Common myeloid progenitor, CD34-positive (primary cell): ENCODE measurements at regions not wholly inside any gene's neighbourhood (a gene's known extent, or its start where the extent isn't known, plus 50 kb on each side); places are given as distances from the start of the nearest gene placed in this dataset.

Experiments
- CTCF ChIA-PET: fragments of 350-600 bp; sonication (Branson Sonifier 250); formaldehyde crosslinking; loops from one replicate; lab custom pipeline; 2021; ENCODE audit warnings: antibody characterized with exemption; lab: Charles Lee
- POLR2A ChIA-PET: fragments of 350-600 bp; sonication (Branson Sonifier 250); formaldehyde crosslinking; loops from one replicate; lab custom pipeline; 2021; ENCODE audit warnings: antibody characterized with exemption; lab: Charles Lee
- DNase-seq, 3 donors: peaks; one replicate each; pipeline versions ENCODE4 v3.0.0 to v3.0.0-alpha.2; 2013
- H3K27ac ChIP-seq, 2 experiments: 1 replicate in 1 of 2; 2 replicates in 1 of 2; pipeline ENCODE4 v1.7.0; 2013; ENCODE audit warnings: inconsistent platforms in 2 of 2, low read length in 2 of 2, mild to moderate bottlenecking in 2 of 2, low read depth in 1 of 2, moderate library complexity in 1 of 2; ENCODE audit not compliant: severe bottlenecking in 2 of 2, insufficient read depth in 1 of 2, poor library complexity in 1 of 2
- H3K27me3 ChIP-seq, 5 experiments: replicated peaks in 2 of 5; 1 replicate in 3 of 5; 2 replicates in 2 of 5; pipeline versions ENCODE4 v1.6.1 to v1.7.0; 2013; ENCODE audit warnings: low read length in 4 of 5, mild to moderate bottlenecking in 2 of 5, moderate library complexity in 2 of 5, inconsistent platforms in 1 of 5; ENCODE audit not compliant: insufficient read depth in 5 of 5, control insufficient read depth in 4 of 5
- H3K36me3 ChIP-seq, 4 experiments: 1 replicate in 2 of 4; 2 replicates in 2 of 4; pipeline versions ENCODE4 v1.6.1 to v1.7.0; 2013; ENCODE audit warnings: low read length in 3 of 4, control low read depth in 1 of 4, mild to moderate bottlenecking in 1 of 4; ENCODE audit not compliant: control insufficient read depth in 4 of 4, insufficient read depth in 4 of 4
- H3K4me1 ChIP-seq, 4 experiments: 1 replicate in 3 of 4; 2 replicates in 1 of 4; pipeline versions ENCODE4 v1.6.1 to v1.7.1; 2013; ENCODE audit warnings: low read length in 3 of 4, mild to moderate bottlenecking in 3 of 4, control low read depth in 1 of 4, inconsistent platforms in 1 of 4, moderate library complexity in 1 of 4; ENCODE audit not compliant: control insufficient read depth in 4 of 4, insufficient read depth in 4 of 4; ENCODE audit errors: control extremely low read depth in 1 of 4
- H3K4me3 ChIP-seq, 7 experiments: 1 replicate in 4 of 7; 2 replicates in 3 of 7; pipeline versions ENCODE4 v1.5.1 to v1.7.0; 2013; ENCODE audit warnings: mild to moderate bottlenecking in 7 of 7, low read length in 6 of 7, moderate library complexity in 6 of 7, inconsistent platforms in 2 of 7, low read depth in 2 of 7, control low read depth in 1 of 7; ENCODE audit not compliant: insufficient read depth in 4 of 7, control insufficient read depth in 1 of 7; ENCODE audit errors: extremely low read depth in 1 of 7
- H3K9me3 ChIP-seq, 5 experiments: 1 replicate in 4 of 5; 2 replicates in 1 of 5; pipeline versions ENCODE4 v1.6.1 to v1.7.1; 2013; ENCODE audit warnings: low read length in 4 of 5, mild to moderate bottlenecking in 2 of 5, inconsistent platforms in 1 of 5, low read depth in 1 of 5, moderate library complexity in 1 of 5; ENCODE audit not compliant: control insufficient read depth in 4 of 5, insufficient read depth in 2 of 5; ENCODE audit errors: control extremely low read depth in 1 of 5
- WGBS: methylation state at CpG from one replicate; pipeline ENCODE4 v1.1.5; 2013; ENCODE audit not compliant: insufficient coverage; 5-methylcytosine and 5-hydroxymethylcytosine counted together

- ChIA-PET CTCF (interaction anchor here (0.6 kb wide), 1 partner anchor 9 kb away, joined by 3 read pairs; no protein-coding TSS in a partner anchor), POLR2A (no interaction called here)
- no peak overlapping the region for H3K27ac ChIP-seq
- H3K9me3 ChIP-seq = peaks cover 0 to 1% (median 0%) of the 10 kb centered on the region in 5 experiments
- peak in 1 of 3 donors; percentile 8 for DNase-seq
- no peak overlapping the region for H3K4me3 ChIP-seq
- H3K36me3 ChIP-seq = no peaks in the 10 kb centered on the region
- peaks cover 0 to 2% (median 0%) of the 10 kb centered on the region in 5 experiments for H3K27me3 ChIP-seq
- H3K4me1 ChIP-seq = peaks cover 0 to 3% (median 0%) of the 10 kb centered on the region in 4 experiments
These were observed 68.5 kb upstream of the PLXNA2 start for GRCh38 chr1:208312706-208313105.

DNA sequence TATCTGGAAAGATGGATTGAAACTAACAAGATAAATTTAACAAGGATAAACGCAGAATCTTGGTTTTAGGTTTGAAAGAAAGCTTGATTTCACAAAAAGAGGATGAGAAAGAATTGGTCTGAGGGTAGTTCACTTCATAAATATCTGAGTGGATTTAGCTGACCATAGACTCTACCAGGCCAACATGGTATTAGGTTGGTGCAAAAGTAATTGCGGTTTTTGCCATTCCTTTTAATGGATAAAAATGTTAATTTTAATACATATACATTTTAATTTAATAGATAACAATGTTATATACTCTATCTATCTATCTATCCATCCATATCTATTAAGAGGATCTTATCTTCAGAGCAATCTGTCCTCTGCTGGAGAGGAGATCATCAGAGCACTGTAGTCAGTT lies 70.2 kb upstream of the PLXNA2 start:
- ChIA-PET POLR2A (no interaction called here), CTCF (no interaction called here)
- peaks cover 0 to 2% (median 0%) of the 10 kb centered on the region in 5 experiments for H3K27me3 ChIP-seq
- H3K9me3 ChIP-seq = peaks cover 0 to 1% (median 0%) of the 10 kb centered on the region in 5 experiments
- peaks cover 0 to 3% (median 0%) of the 10 kb centered on the region in 4 experiments for H3K4me1 ChIP-seq
- 100% methylated on average over 1 of the region's 2 CpGs for whole genome bisulfite sequencing
- H3K27ac ChIP-seq = no peak overlapping the region
- H3K4me3 ChIP-seq = no peak overlapping the region
- H3K36me3 ChIP-seq = no peaks in the 10 kb centered on the region
- DNase-seq = no peak

DNA sequence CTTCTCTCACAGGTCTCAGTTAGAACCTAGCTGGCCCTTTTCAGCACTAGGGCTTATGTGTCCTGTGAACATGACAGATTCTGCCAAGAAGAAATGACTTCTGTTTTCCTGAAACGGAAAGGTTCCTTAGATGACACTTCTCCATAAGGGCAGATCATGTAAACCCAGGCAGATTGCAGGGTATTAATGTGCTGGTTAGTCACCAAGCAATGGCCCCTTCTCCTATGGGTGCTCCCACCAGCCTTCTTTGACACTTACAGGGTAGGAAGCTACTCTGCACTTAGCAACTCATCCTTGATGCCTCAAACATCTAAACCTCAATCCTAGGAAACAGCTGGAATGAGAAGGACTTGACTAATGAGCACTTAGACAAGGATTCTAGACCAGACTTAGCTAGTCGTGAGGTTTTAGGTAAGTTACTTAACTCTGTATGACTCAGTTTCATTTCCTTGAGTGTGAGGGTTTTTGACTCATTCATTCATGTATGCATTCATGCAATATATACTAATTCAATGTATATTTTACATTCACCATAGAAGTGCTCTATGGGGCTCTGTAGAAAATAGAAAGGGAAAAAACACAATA lies 74.1 kb upstream of the PLXNA2 start:
- CTCF ChIA-PET = interaction anchor here (1.2 kb wide), 1 partner anchor 22 kb away, joined by 5 read pairs; no protein-coding TSS in a partner anchor
- 100% methylated on average over 1 of the region's 2 CpGs for WGBS
- Histone ChIP-seq H3K27ac (no peak overlapping the region), H3K9me3 (no peaks in the 10 kb centered on the region), H3K4me1 (no peaks in the 10 kb centered on the region), H3K27me3 (peaks cover 0 to 2% (median 0%) of the 10 kb centered on the region in 5 experiments), H3K4me3 (no peak overlapping the region), H3K36me3 (no peaks in the 10 kb centered on the region)
- no peak for DNase-seq
- POLR2A ChIA-PET = no interaction called here

DNA sequence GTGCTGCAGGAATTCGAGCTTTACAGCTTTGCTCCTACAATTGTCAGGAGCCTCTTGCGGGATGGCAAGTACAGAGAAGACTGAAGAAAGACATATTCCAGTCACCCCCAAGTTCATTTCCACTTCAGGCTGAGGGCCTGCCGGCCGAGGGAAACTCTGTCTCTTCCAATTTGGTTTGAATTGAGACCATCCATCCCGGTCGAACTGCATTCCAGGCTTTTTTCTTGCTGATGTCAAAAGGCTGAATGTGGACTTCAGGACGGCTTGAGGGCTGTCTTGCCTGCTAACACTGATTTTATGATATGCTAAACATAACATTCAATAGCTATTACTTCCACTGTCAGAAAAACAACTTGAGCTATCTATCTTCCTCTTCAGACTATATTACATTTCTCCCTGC lies 79.8 kb upstream of the PLXNA2 start:
- WGBS = 96% methylated on average over 7 of the region's 7 CpGs
- ChIA-PET CTCF (interaction anchor here (2.8 kb wide), 1 partner anchor 11 kb away, joined by 7 read pairs; no protein-coding TSS in a partner anchor), POLR2A (no interaction called here)
- H3K36me3 ChIP-seq = no peaks in the 10 kb centered on the region
- H3K9me3 ChIP-seq = no peaks in the 10 kb centered on the region
- H3K27ac ChIP-seq = no peak overlapping the region
- H3K4me3 ChIP-seq = no peak overlapping the region
- DNase-seq = no peak
- no peaks in the 10 kb centered on the region for H3K4me1 ChIP-seq
- no peaks in the 10 kb centered on the region for H3K27me3 ChIP-seq

- H3K27ac ChIP-seq = no peak overlapping the region
- no peak for DNase-seq
- 100% methylated on average over 1 of the region's 1 CpG for WGBS
- POLR2A ChIA-PET = no interaction called here
- CTCF ChIA-PET = no interaction called here
- no peak overlapping the region for H3K4me3 ChIP-seq
- H3K9me3 ChIP-seq = no peaks in the 10 kb centered on the region
- H3K27me3 ChIP-seq = no peaks in the 10 kb centered on the region
- no peaks in the 10 kb centered on the region for H3K36me3 ChIP-seq
- H3K4me1 ChIP-seq = peaks cover 0 to 11% (median 0%) of the 10 kb centered on the region in 4 experiments
These were observed 81.8 kb upstream of the PLXNA2 start for GRCh38 chr1:208326033-208326432.

- Histone ChIP-seq H3K27me3 (no peaks in the 10 kb centered on the region), H3K9me3 (no peaks in the 10 kb centered on the region), H3K4me3 (no peak overlapping the region), H3K36me3 (no peaks in the 10 kb centered on the region), H3K27ac (no peak overlapping the region), H3K4me1 (peaks cover 0 to 11% (median 0%) of the 10 kb centered on the region in 4 experiments)
- WGBS = 100% methylated on average over 1 of the region's 2 CpGs
- CTCF ChIA-PET = no interaction called here
- no peak for DNase-seq
- POLR2A ChIA-PET = interaction anchor here (0.7 kb wide), 1 partner anchor 128 kb away, joined by 5 read pairs; no protein-coding TSS in a partner anchor
These were observed 85.1 kb upstream of the PLXNA2 start for GRCh38 chr1:208329300-208329699.

- Histone ChIP-seq H3K36me3 (no peaks in the 10 kb centered on the region), H3K4me3 (no peak overlapping the region), H3K4me1 (peaks cover 0 to 11% (median 0%) of the 10 kb centered on the region in 4 experiments), H3K27me3 (no peaks in the 10 kb centered on the region), H3K9me3 (no peaks in the 10 kb centered on the region), H3K27ac (no peak overlapping the region)
- WGBS = 98% methylated on average over 5 of the region's 6 CpGs
- ChIA-PET POLR2A (interaction anchor here (0.7 kb wide), 1 partner anchor 11 kb away, joined by 3 read pairs; no protein-coding TSS in a partner anchor), CTCF (interaction anchor here (0.9 kb wide), 1 partner anchor 16 kb away, joined by 3 read pairs; no protein-coding TSS in a partner anchor)
- DNase-seq = no peak
These were observed 88.0 kb upstream of the PLXNA2 start for GRCh38 chr1:208332036-208332773.
